GM12878 (cell line): ENCODE measurements at regions not wholly inside any gene's neighbourhood (a gene's known extent, or its start where the extent isn't known, plus 50 kb on each side); places are given as distances from the start of the nearest gene placed in this dataset.

Source experiments
- ATAC-seq: fragments of 200-7000 bp; cut with Tn5 transposase; 3 replicates; pipeline ENCODE4 v1.9.1; 2020; ENCODE audit warnings: mild to moderate bottlenecking, moderate library complexity
- BruUV-seq: library from RNA; stranded (reverse); fragments of 400-500 nt; replicated peaks from 2 replicates; lab custom pipeline; 2021; lab: Mats Ljungman, UMichigan
- CTCF ChIA-PET: fragments of 300-600 bp; sonication (Branson Sonifier 250); formaldehyde crosslinking; extraction: SDS; loops from one replicate; lab custom pipeline; 2021; ENCODE audit warnings: inconsistent platforms; lab: Yijun Ruan, JAX
- POLR2A ChIA-PET: fragments of 350-600 bp; formaldehyde crosslinking; extraction: SDS; loops from one replicate; lab custom pipeline; 2021; ENCODE audit warnings: inconsistent platforms; lab: Charles Lee
- RAD21 ChIA-PET: fragments of 300-600 bp; sonication (Branson Sonifier 250); formaldehyde crosslinking; loops from one replicate; lab custom pipeline; 2023; ENCODE audit warnings: antibody characterized with exemption; ENCODE audit not compliant: unreplicated experiment; lab: Charles Lee
- SMC1A ChIA-PET: fragments of 300-600 bp; sonication (Branson Sonifier 250); formaldehyde crosslinking; loops from one replicate; lab custom pipeline; 2023; ENCODE audit not compliant: unreplicated experiment, uncharacterized antibody; lab: Charles Lee
- DNase-seq: peaks from one replicate; pipeline ENCODE4 v3.0.0-alpha.2; 2011; ENCODE audit warnings: low read depth, low spot score
- FAIRE-seq: peaks from 3 replicates; lab custom pipeline; 2011; peaks lifted over from hg19 to GRCh38; lab: Jason Lieb, UNC
- H2AFZ ChIP-seq: 2 replicates; pipeline ENCODE4 v1.6.0; 2011; ENCODE audit warnings: low read depth, low read length, control low read depth; ENCODE audit not compliant: control insufficient read depth
- H3K27ac ChIP-seq: 2 replicates; pipeline ENCODE4 v1.5.1; 2011; ENCODE audit warnings: control low read depth; ENCODE audit not compliant: control insufficient read depth, insufficient read depth
- H3K27me3 ChIP-seq, 2 experiments: replicated peaks in 1 of 2; 2 replicates each; pipeline versions ENCODE4 v1.6.0 to v1.6.1; 2011; ENCODE audit warnings: low read length in 1 of 2; ENCODE audit not compliant: control insufficient read depth in 2 of 2, insufficient read depth in 2 of 2
- H3K36me3 ChIP-seq, 2 experiments: 2 replicates each; pipeline ENCODE4 v1.5.1; 2011; ENCODE audit warnings: low read length in 1 of 2; ENCODE audit not compliant: control insufficient read depth in 2 of 2, insufficient read depth in 2 of 2
- H3K4me1 ChIP-seq: 2 replicates; pipeline ENCODE4 v1.6.1; 2011; ENCODE audit warnings: mild to moderate bottlenecking, low read length, moderate library complexity, mixed read lengths; ENCODE audit not compliant: control insufficient read depth, insufficient read depth
- H3K4me2 ChIP-seq: 2 replicates; pipeline ENCODE4 v1.6.0; 2011; ENCODE audit warnings: control low read depth; ENCODE audit not compliant: control insufficient read depth, insufficient read depth
- H3K4me3 ChIP-seq: fragments of 200-600 bp; sonication (generic); 2 replicates; pipeline ENCODE4 v1.5.1; 2016
- H3K79me2 ChIP-seq: 2 replicates; pipeline ENCODE4 v1.6.0; 2011; ENCODE audit warnings: low read length; ENCODE audit not compliant: control insufficient read depth, insufficient read depth
- H3K9ac ChIP-seq: 2 replicates; pipeline ENCODE4 v1.8.0; 2011; ENCODE audit warnings: low read length, control low read depth, mixed read lengths; ENCODE audit not compliant: control insufficient read depth, insufficient read depth
- H3K9me3 ChIP-seq: replicated peaks from 3 replicates; pipeline ENCODE4 v1.5.1; 2011; ENCODE audit warnings: mild to moderate bottlenecking, low read length; ENCODE audit not compliant: control insufficient read depth, insufficient read depth
- H4K20me1 ChIP-seq: 2 replicates; pipeline ENCODE4 v1.6.0; 2011; ENCODE audit not compliant: control insufficient read depth, insufficient read depth
- BACH1 ChIP-seq: fragments of 450-650 bp; IDR thresholded peaks from 2 replicates; pipeline ENCODE4 v1.6.1; 2017; ENCODE audit warnings: mild to moderate bottlenecking, borderline replicate concordance
- CREB1 ChIP-seq: IDR thresholded peaks from 2 replicates; pipeline ENCODE4 v1.6.1; 2012; ENCODE audit warnings: low read depth, mild to moderate bottlenecking, inconsistent platforms
- CREM ChIP-seq: IDR thresholded peaks from 2 replicates; pipeline ENCODE4 v1.6.1; 2014; ENCODE audit warnings: antibody characterized with exemption, low read depth
- HDAC6 ChIP-seq: fragments of 200-600 bp; sonication (generic); IDR thresholded peaks from one replicate; pipeline ENCODE4 v1.8.0; 2017; ENCODE audit warnings: antibody characterized with exemption; ENCODE audit not compliant: unreplicated experiment
- REST ChIP-seq: IDR thresholded peaks from 2 replicates; pipeline ENCODE4 v1.6.1; 2012; ENCODE audit warnings: mild to moderate bottlenecking, low read depth, low read length
- TCF3 ChIP-seq: IDR thresholded peaks from 2 replicates; pipeline ENCODE4 v1.6.1; 2012; ENCODE audit warnings: low read depth, mild to moderate bottlenecking, low read length, borderline replicate concordance; ENCODE audit not compliant: insufficient read depth
- ZBED1 ChIP-seq: IDR thresholded peaks from 2 replicates; pipeline ENCODE4 v1.6.1; 2016; ENCODE audit warnings: borderline replicate concordance
- WGBS: methylation state at CpG from one replicate; pipeline ENCODE4 v1.1.6; 2016; ENCODE audit warnings: low lambda C conversion rate; ENCODE audit not compliant: insufficient replicate concordance, insufficient coverage; ENCODE audit errors: missing lambda C conversion rate; 5-methylcytosine and 5-hydroxymethylcytosine counted together
- in situ Hi-C: fragments of 300-500 bp; cut with MboI; formaldehyde crosslinking; loops from 9 replicates; pipeline ENCODE4 v1.14.3; 2018; ENCODE audit warnings: mixed read lengths
- intact Hi-C: fragments of 100-400 bp; cut with micrococcal nuclease; formaldehyde crosslinking; loops from one replicate; pipeline ENCODE4 v1.14.2; 2022; ENCODE audit not compliant: unreplicated experiment
- TF ChIP-seq, protein P1 (sequence below): fragments of 150-350 bp; IDR thresholded peaks from 2 replicates; pipeline ENCODE4 v1.6.1; 2014; ENCODE audit warnings: mild to moderate bottlenecking, low read depth, low read length
- TF ChIP-seq, protein P2 (sequence below): fragments of 450-650 bp; IDR thresholded peaks from 2 replicates; pipeline ENCODE4 v1.6.1; 2018; ENCODE audit warnings: mild to moderate bottlenecking, low read depth, moderate library complexity; ENCODE audit not compliant: partially characterized antibody
- TF ChIP-seq, protein P3 (sequence below): IDR thresholded peaks from 2 replicates; pipeline ENCODE4 v1.6.1; 2011; ENCODE audit warnings: low read depth, mild to moderate bottlenecking, low read length, moderate library complexity, borderline replicate concordance; ENCODE audit errors: extremely low read depth

- intact Hi-C loops = no loop called here
- ChIA-PET CTCF (no interaction called here), SMC1A (no interaction called here), RAD21 (no interaction called here), POLR2A (no interaction called here)
- Histone ChIP-seq H3K36me3 (no peaks in the 10 kb centered on the region), H3K9me3 (no peaks in the 10 kb centered on the region), H3K27ac (no peak overlapping the region), H3K4me2 (no peak overlapping the region), H3K4me1 (no peaks in the 10 kb centered on the region), H2AFZ (no peak overlapping the region), H3K4me3 (no peak overlapping the region), H3K27me3 (no peaks in the 10 kb centered on the region), H3K9ac (no peak overlapping the region), H3K79me2 (no peaks in the 10 kb centered on the region), H4K20me1 (no peaks in the 10 kb centered on the region)
- in situ Hi-C loops = no loop called here
- DNase-seq (no peak), ATAC-seq (no peak), FAIRE-seq (no peak)
- BruUV-seq = no TSS peak
- TF ChIP-seq, protein P1, sequence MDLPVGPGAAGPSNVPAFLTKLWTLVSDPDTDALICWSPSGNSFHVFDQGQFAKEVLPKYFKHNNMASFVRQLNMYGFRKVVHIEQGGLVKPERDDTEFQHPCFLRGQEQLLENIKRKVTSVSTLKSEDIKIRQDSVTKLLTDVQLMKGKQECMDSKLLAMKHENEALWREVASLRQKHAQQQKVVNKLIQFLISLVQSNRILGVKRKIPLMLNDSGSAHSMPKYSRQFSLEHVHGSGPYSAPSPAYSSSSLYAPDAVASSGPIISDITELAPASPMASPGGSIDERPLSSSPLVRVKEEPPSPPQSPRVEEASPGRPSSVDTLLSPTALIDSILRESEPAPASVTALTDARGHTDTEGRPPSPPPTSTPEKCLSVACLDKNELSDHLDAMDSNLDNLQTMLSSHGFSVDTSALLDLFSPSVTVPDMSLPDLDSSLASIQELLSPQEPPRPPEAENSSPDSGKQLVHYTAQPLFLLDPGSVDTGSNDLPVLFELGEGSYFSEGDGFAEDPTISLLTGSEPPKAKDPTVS = no peak
- TF ChIP-seq, protein P2, sequence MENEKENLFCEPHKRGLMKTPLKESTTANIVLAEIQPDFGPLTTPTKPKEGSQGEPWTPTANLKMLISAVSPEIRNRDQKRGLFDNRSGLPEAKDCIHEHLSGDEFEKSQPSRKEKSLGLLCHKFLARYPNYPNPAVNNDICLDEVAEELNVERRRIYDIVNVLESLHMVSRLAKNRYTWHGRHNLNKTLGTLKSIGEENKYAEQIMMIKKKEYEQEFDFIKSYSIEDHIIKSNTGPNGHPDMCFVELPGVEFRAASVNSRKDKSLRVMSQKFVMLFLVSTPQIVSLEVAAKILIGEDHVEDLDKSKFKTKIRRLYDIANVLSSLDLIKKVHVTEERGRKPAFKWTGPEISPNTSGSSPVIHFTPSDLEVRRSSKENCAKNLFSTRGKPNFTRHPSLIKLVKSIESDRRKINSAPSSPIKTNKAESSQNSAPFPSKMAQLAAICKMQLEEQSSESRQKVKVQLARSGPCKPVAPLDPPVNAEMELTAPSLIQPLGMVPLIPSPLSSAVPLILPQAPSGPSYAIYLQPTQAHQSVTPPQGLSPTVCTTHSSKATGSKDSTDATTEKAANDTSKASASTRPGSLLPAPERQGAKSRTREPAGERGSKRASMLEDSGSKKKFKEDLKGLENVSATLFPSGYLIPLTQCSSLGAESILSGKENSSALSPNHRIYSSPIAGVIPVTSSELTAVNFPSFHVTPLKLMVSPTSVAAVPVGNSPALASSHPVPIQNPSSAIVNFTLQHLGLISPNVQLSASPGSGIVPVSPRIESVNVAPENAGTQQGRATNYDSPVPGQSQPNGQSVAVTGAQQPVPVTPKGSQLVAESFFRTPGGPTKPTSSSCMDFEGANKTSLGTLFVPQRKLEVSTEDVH = no peak
These were observed 54.1 kb upstream of the NCAM2 start for GRCh38 chr21:20944139-20944538.

GRCh38 chr21:20946701-20947100 is 51.5 kb upstream of the NCAM2 start:
- Histone ChIP-seq H3K9ac (no peak overlapping the region), H3K27ac (no peak overlapping the region), H3K27me3 (no peaks in the 10 kb centered on the region), H3K79me2 (no peaks in the 10 kb centered on the region), H3K4me1 (no peaks in the 10 kb centered on the region), H2AFZ (no peak overlapping the region), H3K9me3 (no peaks in the 10 kb centered on the region), H4K20me1 (no peaks in the 10 kb centered on the region), H3K4me3 (no peak overlapping the region), H3K36me3 (no peaks in the 10 kb centered on the region), H3K4me2 (no peak overlapping the region)
- ATAC-seq = no peak
- ChIA-PET CTCF (no interaction called here), RAD21 (no interaction called here), POLR2A (no interaction called here), SMC1A (no interaction called here)
- no peak for DNase-seq
- intact Hi-C loops = no loop called here
- in situ Hi-C loops = no loop called here
- 5% methylated on average over 5 of the region's 5 CpGs for WGBS
- no TSS peak for BruUV-seq
- no peak for FAIRE-seq
- TF ChIP-seq BACH1 = no peak
- TF ChIP-seq TCF3 = no peak
- no peak for TF ChIP-seq CREB1
- TF ChIP-seq HDAC6 = no peak
- TF ChIP-seq CREM = no peak
- TF ChIP-seq, protein P3, sequence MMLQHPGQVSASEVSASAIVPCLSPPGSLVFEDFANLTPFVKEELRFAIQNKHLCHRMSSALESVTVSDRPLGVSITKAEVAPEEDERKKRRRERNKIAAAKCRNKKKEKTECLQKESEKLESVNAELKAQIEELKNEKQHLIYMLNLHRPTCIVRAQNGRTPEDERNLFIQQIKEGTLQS = no peak
- TF ChIP-seq ZBED1 = no peak
- TF ChIP-seq REST = no peak
